HCT116 (cell line): ENCODE measurements at regions not wholly inside any gene's neighbourhood (a gene's known extent, or its start where the extent isn't known, plus 50 kb on each side); places are given as distances from the start of the nearest gene placed in this dataset.

Experiments used
- ATAC-seq: fragments of 200-7000 bp; cut with Tn5 transposase; 2 replicates; pipeline ENCODE4 v1.9.1; 2020; ENCODE audit warnings: mild to moderate bottlenecking, moderate library complexity
- BruUV-seq: library from RNA; stranded (reverse); fragments of 400-500 nt; replicated peaks from 2 replicates; lab custom pipeline; 2021; lab: Mats Ljungman, UMichigan
- CTCF ChIA-PET: fragments of 300-600 bp; sonication (Branson Sonifier 250); formaldehyde crosslinking; loops from one replicate; lab custom pipeline; 2021; ENCODE audit warnings: antibody characterized with exemption; lab: Charles Lee
- POLR2A ChIA-PET: fragments of 300-600, 350-600 bp; sonication (Branson Sonifier 250); formaldehyde crosslinking; loops from one replicate; lab custom pipeline; 2021; ENCODE audit warnings: antibody characterized with exemption; lab: Charles Lee
- RAD21 ChIA-PET, 2 experiments: fragments of 300-600 bp; sonication (Branson Sonifier 250); formaldehyde crosslinking; loops; one replicate each; lab custom pipeline; 2023; ENCODE audit warnings: low total read pairs in 2 of 2; ENCODE audit not compliant: uncharacterized antibody in 2 of 2, unreplicated experiment in 2 of 2, low non-redundant PET in 1 of 2; lab: Charles Lee
- DNase-seq: peaks from one replicate; pipeline ENCODE4 v3.0.0-alpha.2; 2010; ENCODE audit warnings: low read depth, low spot score
- H2AFZ ChIP-seq: fragments of 200-600 bp; shearing (Covaris generic), sonication (generic); 2 replicates; pipeline ENCODE4 v1.6.1; 2017; ENCODE audit warnings: low read depth, mixed run types, mixed read lengths, antibody characterized with exemption, low read length; ENCODE audit not compliant: poor library complexity, severe bottlenecking
- H3K27ac ChIP-seq: 2 replicates; pipeline ENCODE4 v1.5.1; 2012; ENCODE audit warnings: low read depth, low read length
- H3K27me3 ChIP-seq: fragments of 200-600 bp; sonication (generic); 2 replicates; pipeline ENCODE4 v1.6.1; 2016; ENCODE audit warnings: mixed run types, low read length, mixed read lengths; ENCODE audit not compliant: insufficient read depth
- H3K36me3 ChIP-seq, 2 experiments: fragments of 200-500 bp in 1 of 2; fragments of 200-600 bp in 1 of 2; sonication (Bioruptor generic) in 1 of 2; sonication (generic) in 1 of 2; 2 replicates each; pipeline versions ENCODE4 v1.5.1 to v1.6.1; 2014 to 2016; ENCODE audit warnings: low read length in 2 of 2, inconsistent platforms in 1 of 2, mixed read lengths in 1 of 2, mixed run types in 1 of 2; ENCODE audit not compliant: insufficient read depth in 2 of 2, control insufficient read depth in 1 of 2
- H3K4me1 ChIP-seq, 2 experiments: fragments of 200-600 bp in 1 of 2; sonication (generic) in 1 of 2; 2 replicates each; pipeline versions ENCODE4 v1.5.1 to v1.6.1; 2012 to 2017; ENCODE audit warnings: low read length in 2 of 2, inconsistent platforms in 1 of 2, mild to moderate bottlenecking in 1 of 2, mixed read lengths in 1 of 2, mixed run types in 1 of 2, moderate library complexity in 1 of 2; ENCODE audit not compliant: insufficient read depth in 2 of 2, control insufficient read depth in 1 of 2
- H3K4me2 ChIP-seq: fragments of 200-600 bp; sonication (generic); 2 replicates; pipeline ENCODE4 v1.6.1; 2017; ENCODE audit warnings: mixed run types, low read length, mixed read lengths
- H3K4me3 ChIP-seq, 2 experiments: fragments of 200-600 bp in 1 of 2; sonication (generic) in 1 of 2; replicated peaks in 1 of 2; 2 replicates each; pipeline ENCODE4 v1.5.1; 2011 to 2016; ENCODE audit warnings: low read length in 2 of 2, control low read depth in 1 of 2, low read depth in 1 of 2, mild to moderate bottlenecking in 1 of 2, mixed read lengths in 1 of 2, mixed run types in 1 of 2
- H3K79me2 ChIP-seq: fragments of 200-600 bp; sonication (generic); 2 replicates; pipeline ENCODE4 v1.6.1; 2017; ENCODE audit warnings: mild to moderate bottlenecking, mixed run types, low read length, moderate library complexity, mixed read lengths; ENCODE audit not compliant: insufficient read depth
- H3K9ac ChIP-seq: fragments of 200-600 bp; sonication (generic); 2 replicates; pipeline ENCODE4 v1.6.1; 2016; ENCODE audit warnings: low read length, mixed read lengths
- H3K9me2 ChIP-seq: fragments of 200-600 bp; sonication (generic), shearing (Covaris generic); 2 replicates; pipeline ENCODE4 v1.6.1; 2017; ENCODE audit warnings: mixed run types, mild to moderate bottlenecking, moderate library complexity; ENCODE audit not compliant: insufficient read depth
- H3K9me3 ChIP-seq, 2 experiments: fragments of 200-500 bp in 1 of 2; fragments of 200-600 bp in 1 of 2; sonication (Bioruptor generic) in 1 of 2; sonication (generic) in 1 of 2; 2 replicates each; pipeline ENCODE4 v1.6.1; 2014 to 2017; ENCODE audit warnings: low read length in 2 of 2, mixed read lengths in 2 of 2, inconsistent platforms in 1 of 2, low read depth in 1 of 2, mild to moderate bottlenecking in 1 of 2, mixed run types in 1 of 2, moderate library complexity in 1 of 2; ENCODE audit not compliant: control insufficient read depth in 1 of 2, insufficient read depth in 1 of 2
- H4K20me1 ChIP-seq: fragments of 200-600 bp; sonication (generic), shearing (Covaris generic); 2 replicates; pipeline ENCODE4 v1.6.1; 2017; ENCODE audit warnings: mixed run types, mild to moderate bottlenecking, moderate library complexity; ENCODE audit not compliant: insufficient read depth
- ATF3 ChIP-seq: IDR thresholded peaks from 2 replicates; pipeline ENCODE4 v1.6.1; 2012
- CEBPB ChIP-seq: IDR thresholded peaks from 2 replicates; pipeline ENCODE4 v1.6.1; 2012; ENCODE audit warnings: low read depth
- CTCF ChIP-seq, 3 experiments: fragments of 200-600 bp in 1 of 3; sonication (generic) in 1 of 3; IDR thresholded peaks in 2 of 3; conservative IDR thresholded peaks in 1 of 3; 2 replicates each; pipeline ENCODE4 v1.5.1; 2012 to 2017; ENCODE audit warnings: low read depth in 2 of 3, low read length in 2 of 3, antibody characterized with exemption in 1 of 3, borderline replicate concordance in 1 of 3, control low read depth in 1 of 3, mild to moderate bottlenecking in 1 of 3, mixed read lengths in 1 of 3, mixed run types in 1 of 3, moderate library complexity in 1 of 3; ENCODE audit not compliant: insufficient read depth in 1 of 3
- EGR1 ChIP-seq: IDR thresholded peaks from 2 replicates; pipeline ENCODE4 v1.6.1; 2012; ENCODE audit warnings: low read depth
- EZH2 ChIP-seq: fragments of 200-600 bp; sonication (generic); IDR thresholded peaks from 2 replicates; pipeline ENCODE4 v1.6.1; 2017; ENCODE audit warnings: antibody characterized with exemption, mixed run types
- EZH2phosphoT487 ChIP-seq: fragments of 200-600 bp; IDR thresholded peaks from 2 replicates; pipeline ENCODE4 v1.6.1; 2018; ENCODE audit warnings: antibody characterized with exemption, borderline replicate concordance
- JUND ChIP-seq: IDR thresholded peaks from 2 replicates; pipeline ENCODE4 v1.6.1; 2012
- POLR2A ChIP-seq: IDR thresholded peaks from 2 replicates; pipeline ENCODE4 v1.7.0; 2011; ENCODE audit warnings: borderline replicate concordance; ENCODE audit not compliant: insufficient read depth, insufficient read length; ENCODE audit errors: extremely low read depth
- RAD21 ChIP-seq: IDR thresholded peaks from 2 replicates; pipeline ENCODE4 v1.6.1; 2012; ENCODE audit warnings: low read depth, mild to moderate bottlenecking
- REST ChIP-seq: IDR thresholded peaks from 2 replicates; pipeline ENCODE4 v1.6.1; 2012; ENCODE audit warnings: low read depth
- SIN3A ChIP-seq: IDR thresholded peaks from 2 replicates; pipeline ENCODE4 v1.6.1; 2012; ENCODE audit warnings: low read depth
- SP1 ChIP-seq: IDR thresholded peaks from 2 replicates; pipeline ENCODE4 v1.6.1; 2012; ENCODE audit warnings: low read depth
- SRF ChIP-seq: IDR thresholded peaks from 2 replicates; pipeline ENCODE4 v1.6.1; 2012; ENCODE audit warnings: low read depth
- TCF7L2 ChIP-seq: IDR thresholded peaks from 2 replicates; pipeline ENCODE4 v1.7.0; 2011; ENCODE audit warnings: borderline replicate concordance, inconsistent platforms; ENCODE audit not compliant: insufficient read depth, insufficient read length; ENCODE audit errors: extremely low read depth
- ZFX ChIP-seq: fragments of 450-650 bp; IDR thresholded peaks from 2 replicates; pipeline ENCODE4 v1.6.1; 2017
- ZNF274 ChIP-seq: fragments of 200-500 bp; sonication (Bioruptor generic); IDR thresholded peaks from 2 replicates; pipeline ENCODE4 v1.6.1; 2014; ENCODE audit warnings: mild to moderate bottlenecking, low read depth, low read length, inconsistent platforms
- intact Hi-C: fragments of 100-400 bp; cut with micrococcal nuclease; formaldehyde crosslinking; loops from 2 replicates; pipeline ENCODE4 v1.10.0; 2022

GRCh38 chr4:27759611-27760575 is 899.3 kb downstream of the STIM2 start:
- Histone ChIP-seq H3K4me1 (no peaks in the 10 kb centered on the region), H4K20me1 (no peaks in the 10 kb centered on the region), H2AFZ (no peak overlapping the region), H3K9me2 (no peaks in the 10 kb centered on the region), H3K79me2 (no peaks in the 10 kb centered on the region), H3K4me2 (no peak overlapping the region), H3K9ac (no peak overlapping the region), H3K27ac (no peak overlapping the region), H3K36me3 (no peaks in the 10 kb centered on the region), H3K9me3 (no peaks in the 10 kb centered on the region), H3K4me3 (no peak overlapping the region), H3K27me3 (no peaks in the 10 kb centered on the region)
- no peak for TF ChIP-seq JUND
- no peak for TF ChIP-seq TCF7L2
- no peak for TF ChIP-seq EGR1
- TF ChIP-seq POLR2A: no peak
- no peak for TF ChIP-seq REST
- TF ChIP-seq SIN3A: no peak
- TF ChIP-seq CEBPB: no peak
- no peak for TF ChIP-seq SRF
- no peak for TF ChIP-seq CTCF (IDR thresholded peaks at IDR 0.05 in 2 of 3, conservative IDR thresholded peaks at IDR 0.05 in 1 of 3; ENCODE audit: borderline replicate concordance in 1 of 3, insufficient read depth in 1 of 3, low read depth in 2 of 3, low read length in 2 of 3)
- TF ChIP-seq ZNF274: no peak
- no peak for TF ChIP-seq ZFX
- TF ChIP-seq RAD21: no peak
- no peak for TF ChIP-seq ATF3
- no peak for TF ChIP-seq EZH2
- TF ChIP-seq EZH2phosphoT487: no peak
- no peak for TF ChIP-seq SP1
- intact Hi-C loops: no loop called here
- DNase-seq: no peak
- POLR2A ChIA-PET: no interaction called here
- ATAC-seq: no peak
- RAD21 ChIA-PET: no interaction called here
- no TSS peak for BruUV-seq
- CTCF ChIA-PET: no interaction called here
